ENCODE measurements at regions not wholly inside any gene's neighbourhood (a gene's known extent, or its start where the extent isn't known, plus 50 kb on each side); places are given as distances from the start of the nearest gene placed in this dataset.

GRCh38 chr13:109910194-109910593 lies 123.8 kb upstream of the IRS2 start:
- Histone ChIP-seq H3K36me3 (ENCODE audit: control insufficient read depth in 4 of 4, insufficient read depth in 3 of 4, low read depth in 1 of 4, low read length in 3 of 4) (no peaks in the 10 kb centered on the region), H3K4me3 (ENCODE audit: low read depth in 1 of 3, low read length in 3 of 3) (no peak overlapping the region), H3K27me3 (ENCODE audit: control insufficient read depth in 4 of 4, insufficient read depth in 4 of 4, low read length in 3 of 4) (no peaks in the 10 kb centered on the region), H3K4me1 (ENCODE audit: control insufficient read depth in 4 of 4, insufficient read depth in 4 of 4, low read length in 3 of 4) (no peaks in the 10 kb centered on the region), H3K9ac (ENCODE audit: low read depth in 1 of 2, low read length in 2 of 2) (no peak overlapping the region), H3K9me3 (ENCODE audit: control insufficient read depth in 4 of 4, low read length in 3 of 4) (peaks cover 0 to 2% (median under 1%) of the 10 kb centered on the region in 4 donors), H3K27ac (ENCODE audit: low read depth in 1 of 2, low read length in 2 of 2) (no peak overlapping the region)
- no peak for TF ChIP-seq FOXA2 (IDR thresholded peaks at IDR 0.05)
- TF ChIP-seq EGR1 (IDR thresholded peaks at IDR 0.05; ENCODE audit: low read depth in 2 of 2): no peak
- TF ChIP-seq CTCF (IDR thresholded peaks at IDR 0.05; ENCODE audit: low read depth, low read length, missing input control): no peak
- TF ChIP-seq GABPA (IDR thresholded peaks at IDR 0.05 in 1 of 2, conservative IDR thresholded peaks at IDR 0.05 in 1 of 2): no peak
- no peak for TF ChIP-seq ATF3 (IDR thresholded peaks at IDR 0.05)
- no peak for TF ChIP-seq JUND (IDR thresholded peaks at IDR 0.05)
- no peak for TF ChIP-seq RXRA (IDR thresholded peaks at IDR 0.05)
- TF ChIP-seq TAF1 (conservative IDR thresholded peaks at IDR 0.05): no peak
- no peak for TF ChIP-seq MAX (IDR thresholded peaks at IDR 0.05)
- no peak for TF ChIP-seq FOXA1 (IDR thresholded peaks at IDR 0.05)
- no peak for TF ChIP-seq NR2F2 (IDR thresholded peaks at IDR 0.05)
- DNase-seq (ENCODE audit: low spot score): no peak
- 75% methylated on average over 5 of the region's 5 CpGs for WGBS

- Histone ChIP-seq H3K27ac (ENCODE audit: low read depth in 1 of 2, low read length in 2 of 2) (no peak overlapping the region), H3K9me3 (ENCODE audit: control insufficient read depth in 4 of 4, low read length in 3 of 4) (peaks cover 0 to 2% (median under 1%) of the 10 kb centered on the region in 4 donors), H3K4me3 (ENCODE audit: low read depth in 1 of 3, low read length in 3 of 3) (no peak overlapping the region), H3K36me3 (ENCODE audit: control insufficient read depth in 4 of 4, insufficient read depth in 3 of 4, low read depth in 1 of 4, low read length in 3 of 4) (no peaks in the 10 kb centered on the region), H3K27me3 (ENCODE audit: control insufficient read depth in 4 of 4, insufficient read depth in 4 of 4, low read length in 3 of 4) (no peaks in the 10 kb centered on the region), H3K4me1 (ENCODE audit: control insufficient read depth in 4 of 4, insufficient read depth in 4 of 4, low read length in 3 of 4) (no peaks in the 10 kb centered on the region), H3K9ac (ENCODE audit: low read depth in 1 of 2, low read length in 2 of 2) (no peak overlapping the region)
- TF ChIP-seq FOXA2 (IDR thresholded peaks at IDR 0.05) (no peak), MAX (IDR thresholded peaks at IDR 0.05) (no peak)
- 66% methylated on average over 3 of the region's 3 CpGs for WGBS
- DNase-seq (ENCODE audit: low spot score): no peak
Observed at GRCh38 chr13:109906976-109907375, 120.6 kb upstream of the IRS2 start.

GRCh38 chr13:109904218-109904617 lies 117.8 kb upstream of the IRS2 start:
- no peak overlapping the region for H3K9ac ChIP-seq (ENCODE audit: low read depth in 1 of 2, low read length in 2 of 2)

GRCh38 chr13:109900741-109901140 lies 114.4 kb upstream of the IRS2 start:
- WGBS: 83% methylated on average over 8 of the region's 8 CpGs
- Histone ChIP-seq H3K36me3 (ENCODE audit: control insufficient read depth in 4 of 4, insufficient read depth in 3 of 4, low read depth in 1 of 4, low read length in 3 of 4) (no peaks in the 10 kb centered on the region), H3K27ac (ENCODE audit: low read depth in 1 of 2, low read length in 2 of 2) (no peak overlapping the region), H3K9ac (ENCODE audit: low read depth in 1 of 2, low read length in 2 of 2) (no peak overlapping the region), H3K4me1 (ENCODE audit: control insufficient read depth in 4 of 4, insufficient read depth in 4 of 4, low read length in 3 of 4) (no peaks in the 10 kb centered on the region), H3K27me3 (ENCODE audit: control insufficient read depth in 4 of 4, insufficient read depth in 4 of 4, low read length in 3 of 4) (no peaks in the 10 kb centered on the region), H3K4me3 (ENCODE audit: low read depth in 1 of 3, low read length in 3 of 3) (no peak overlapping the region), H3K9me3 (ENCODE audit: control insufficient read depth in 4 of 4, low read length in 3 of 4) (no peaks in the 10 kb centered on the region)
- DNase-seq (ENCODE audit: low spot score): no peak
- TF ChIP-seq RAD21 (IDR thresholded peaks at IDR 0.05) (no peak), FOXA2 (IDR thresholded peaks at IDR 0.05) (no peak), ATF3 (IDR thresholded peaks at IDR 0.05) (no peak), EGR1 (IDR thresholded peaks at IDR 0.05; ENCODE audit: low read depth in 2 of 2) (no peak), SP1 (IDR thresholded peaks at IDR 0.05) (no peak), JUND (IDR thresholded peaks at IDR 0.05) (no peak), CTCF (IDR thresholded peaks at IDR 0.05; ENCODE audit: low read depth, low read length, missing input control) (no peak), HNF4G (IDR thresholded peaks at IDR 0.05) (no peak), FOXA1 (IDR thresholded peaks at IDR 0.05) (no peak), MAX (IDR thresholded peaks at IDR 0.05) (no peak), YY1 (IDR thresholded peaks at IDR 0.05) (no peak), TAF1 (conservative IDR thresholded peaks at IDR 0.05) (no peak), NR2F2 (IDR thresholded peaks at IDR 0.05) (no peak), HNF4A (conservative IDR thresholded peaks at IDR 0.05) (no peak), RXRA (IDR thresholded peaks at IDR 0.05) (no peak)

More at GRCh38 chr13:109904218-109904617, 117.8 kb upstream of the IRS2 start:
- WGBS: 66% methylated on average over 4 of the region's 4 CpGs
- Histone ChIP-seq H3K4me3 (ENCODE audit: low read depth in 1 of 3, low read length in 3 of 3) (no peak overlapping the region), H3K36me3 (ENCODE audit: control insufficient read depth in 4 of 4, insufficient read depth in 3 of 4, low read depth in 1 of 4, low read length in 3 of 4) (no peaks in the 10 kb centered on the region), H3K9me3 (ENCODE audit: control insufficient read depth in 4 of 4, low read length in 3 of 4) (peaks cover 0 to 2% (median 0%) of the 10 kb centered on the region in 4 donors), H3K4me1 (ENCODE audit: control insufficient read depth in 4 of 4, insufficient read depth in 4 of 4, low read length in 3 of 4) (no peaks in the 10 kb centered on the region), H3K27ac (ENCODE audit: low read depth in 1 of 2, low read length in 2 of 2) (no peak overlapping the region), H3K27me3 (ENCODE audit: control insufficient read depth in 4 of 4, insufficient read depth in 4 of 4, low read length in 3 of 4) (no peaks in the 10 kb centered on the region)
- no peak for TF ChIP-seq GABPA (IDR thresholded peaks at IDR 0.05 in 1 of 2, conservative IDR thresholded peaks at IDR 0.05 in 1 of 2)
- no peak for TF ChIP-seq EGR1 (IDR thresholded peaks at IDR 0.05; ENCODE audit: low read depth in 2 of 2)
- TF ChIP-seq HNF4G (IDR thresholded peaks at IDR 0.05): no peak
- no peak for DNase-seq (ENCODE audit: low spot score)
